ENCODE measurements at regions not wholly inside any gene's neighbourhood (a gene's known extent, or its start where the extent isn't known, plus 50 kb on each side); places are given as distances from the start of the nearest gene placed in this dataset.

- TF ChIP-seq CTCF (IDR thresholded peaks at IDR 0.05; ENCODE audit: low read length) (no peak), EZH2 (IDR thresholded peaks at IDR 0.05; ENCODE audit: borderline replicate concordance, low read length) (no peak)
Measured at GRCh38 chr7:145718129-145718528, 398.5 kb upstream of the CNTNAP2 start.

Measured in OCI-LY1 (cell line).